ENCODE measurements at regions not wholly inside any gene's neighbourhood (a gene's known extent, or its start where the extent isn't known, plus 50 kb on each side); places are given as distances from the start of the nearest gene placed in this dataset.
"Not testable (repeated sequence)": the region's sequence is repeated elsewhere in the genome, so short reads cannot be mapped to it uniquely, and the experiment has no call there.

- CTCF ChIA-PET = no interaction called here
- POLR2A ChIA-PET = no interaction called here
- TF ChIP-seq NFRKB (IDR thresholded peaks at IDR 0.05) = no peak
- TF ChIP-seq PKNOX1 (IDR thresholded peaks at IDR 0.05) = no peak
- no peak for TF ChIP-seq FOXM1 (IDR thresholded peaks at IDR 0.05; ENCODE audit: borderline replicate concordance)
- no peak for TF ChIP-seq L3MBTL2 (conservative IDR thresholded peaks at IDR 0.05)
- no peak for TF ChIP-seq SUZ12 (IDR thresholded peaks at IDR 0.05)
- no peak for TF ChIP-seq HDGF (IDR thresholded peaks at IDR 0.05; ENCODE audit: borderline replicate concordance)
- TF ChIP-seq FOXA1 (IDR thresholded peaks at IDR 0.05) = no peak
- no peak for TF ChIP-seq TARDBP (IDR thresholded peaks at IDR 0.05)
- no peak for TF ChIP-seq ARNT (IDR thresholded peaks at IDR 0.05)
- TF ChIP-seq CTBP1 (IDR thresholded peaks at IDR 0.05; ENCODE audit: borderline replicate concordance) = no peak
- TF ChIP-seq ELF4 (IDR thresholded peaks at IDR 0.05) = no peak
- TF ChIP-seq ZNF384 (IDR thresholded peaks at IDR 0.05) = no peak
- no peak for TF ChIP-seq SP1 (IDR thresholded peaks at IDR 0.05)
- TF ChIP-seq LEF1 (IDR thresholded peaks at IDR 0.05; ENCODE audit: borderline replicate concordance) = no peak
- no peak for DNase-seq (ENCODE audit: extremely low spot score)
These were observed 80.0 kb upstream of the PCDH20 start for GRCh38 chr13:61495648-61496047.

- DNase-seq (ENCODE audit: extremely low spot score); POLR2A ChIA-PET; CTCF ChIA-PET: not testable (repeated sequence)
These were observed 77.9 kb upstream of the PCDH20 start for GRCh38 chr13:61493556-61493955.

GRCh38 chr13:61486496-61486895 is 70.8 kb upstream of the PCDH20 start:
- CTCF ChIA-PET = no interaction called here
- POLR2A ChIA-PET = no interaction called here
- TF ChIP-seq LEF1 (IDR thresholded peaks at IDR 0.05; ENCODE audit: borderline replicate concordance) (no peak), TARDBP (IDR thresholded peaks at IDR 0.05) (no peak), CTBP1 (IDR thresholded peaks at IDR 0.05; ENCODE audit: borderline replicate concordance) (no peak), NFRKB (IDR thresholded peaks at IDR 0.05) (no peak), ARNT (IDR thresholded peaks at IDR 0.05) (no peak), SUZ12 (IDR thresholded peaks at IDR 0.05) (no peak), FOXM1 (IDR thresholded peaks at IDR 0.05; ENCODE audit: borderline replicate concordance) (no peak), FOXA1 (IDR thresholded peaks at IDR 0.05) (no peak), HDGF (IDR thresholded peaks at IDR 0.05; ENCODE audit: borderline replicate concordance) (no peak), PKNOX1 (IDR thresholded peaks at IDR 0.05) (no peak), ZNF384 (IDR thresholded peaks at IDR 0.05) (no peak), BHLHE40 (IDR thresholded peaks at IDR 0.05; ENCODE audit: borderline replicate concordance) (no peak), ELF4 (IDR thresholded peaks at IDR 0.05) (no peak), L3MBTL2 (conservative IDR thresholded peaks at IDR 0.05) (no peak)
- no peak for DNase-seq (ENCODE audit: extremely low spot score)

GRCh38 chr13:61485128-61485765 is 69.6 kb upstream of the PCDH20 start:
- no peak for TF ChIP-seq TARDBP (IDR thresholded peaks at IDR 0.05)
- no peak for TF ChIP-seq PKNOX1 (IDR thresholded peaks at IDR 0.05)
- TF ChIP-seq LEF1 (IDR thresholded peaks at IDR 0.05; ENCODE audit: borderline replicate concordance) = no peak
- no peak for TF ChIP-seq FOXM1 (IDR thresholded peaks at IDR 0.05; ENCODE audit: borderline replicate concordance)
- TF ChIP-seq ELF4 (IDR thresholded peaks at IDR 0.05) = no peak
- TF ChIP-seq CTBP1 (IDR thresholded peaks at IDR 0.05; ENCODE audit: borderline replicate concordance) = no peak
- TF ChIP-seq SP1 (IDR thresholded peaks at IDR 0.05) = no peak
- TF ChIP-seq FOXK2 (IDR thresholded peaks at IDR 0.05) = no peak
- no peak for TF ChIP-seq L3MBTL2 (conservative IDR thresholded peaks at IDR 0.05)
- no peak for TF ChIP-seq ARNT (IDR thresholded peaks at IDR 0.05)
- no peak for TF ChIP-seq NFRKB (IDR thresholded peaks at IDR 0.05)
- TF ChIP-seq FOXA1 (IDR thresholded peaks at IDR 0.05) = no peak
- no peak for TF ChIP-seq ZNF384 (IDR thresholded peaks at IDR 0.05)
- no peak for TF ChIP-seq SUZ12 (IDR thresholded peaks at IDR 0.05)
- TF ChIP-seq HDGF (IDR thresholded peaks at IDR 0.05; ENCODE audit: borderline replicate concordance) = no peak
- TF ChIP-seq BHLHE40 (IDR thresholded peaks at IDR 0.05; ENCODE audit: borderline replicate concordance) = no peak
- no peak for DNase-seq (ENCODE audit: extremely low spot score)
- ChIA-PET CTCF (no interaction called here), POLR2A (no interaction called here)

- ChIA-PET CTCF (no interaction called here), POLR2A (no interaction called here)
- no peak for TF ChIP-seq ELF4 (IDR thresholded peaks at IDR 0.05)
- TF ChIP-seq FOXK2 (IDR thresholded peaks at IDR 0.05) = no peak
- TF ChIP-seq PKNOX1 (IDR thresholded peaks at IDR 0.05) = no peak
- TF ChIP-seq TARDBP (IDR thresholded peaks at IDR 0.05) = no peak
- no peak for TF ChIP-seq L3MBTL2 (conservative IDR thresholded peaks at IDR 0.05)
- no peak for TF ChIP-seq ARNT (IDR thresholded peaks at IDR 0.05)
- TF ChIP-seq SUZ12 (IDR thresholded peaks at IDR 0.05) = no peak
- TF ChIP-seq ZNF384 (IDR thresholded peaks at IDR 0.05) = no peak
- no peak for TF ChIP-seq SP1 (IDR thresholded peaks at IDR 0.05)
- TF ChIP-seq FOXA1 (IDR thresholded peaks at IDR 0.05) = no peak
- TF ChIP-seq BHLHE40 (IDR thresholded peaks at IDR 0.05; ENCODE audit: borderline replicate concordance) = no peak
- no peak for TF ChIP-seq CTBP1 (IDR thresholded peaks at IDR 0.05; ENCODE audit: borderline replicate concordance)
- no peak for TF ChIP-seq NFRKB (IDR thresholded peaks at IDR 0.05)
- no peak for DNase-seq (ENCODE audit: extremely low spot score)
These were observed 62.0 kb upstream of the PCDH20 start for GRCh38 chr13:61477619-61478018.

- DNase-seq (ENCODE audit: extremely low spot score) = no peak
- CTCF ChIA-PET = no interaction called here
- POLR2A ChIA-PET = no interaction called here
- TF ChIP-seq PKNOX1 (IDR thresholded peaks at IDR 0.05) (no peak), BHLHE40 (IDR thresholded peaks at IDR 0.05; ENCODE audit: borderline replicate concordance) (no peak), FOXK2 (IDR thresholded peaks at IDR 0.05) (no peak), NFRKB (IDR thresholded peaks at IDR 0.05) (no peak)
These were observed 55.1 kb upstream of the PCDH20 start for GRCh38 chr13:61470786-61471185.

All from HEK293T (cell line).